SU-DHL-6 (cell line): ENCODE measurements at regions not wholly inside any gene's neighbourhood (a gene's known extent, or its start where the extent isn't known, plus 50 kb on each side); places are given as distances from the start of the nearest gene placed in this dataset.

Source experiments
- H2AFZ ChIP-seq: fragments of 200-600 bp; sonication (generic); 2 replicates; pipeline ENCODE4 v1.6.1; 2014; ENCODE audit warnings: low read depth, mild to moderate bottlenecking, moderate library complexity, mixed read lengths, antibody characterized with exemption, low read length; ENCODE audit not compliant: severe bottlenecking
- H3F3A ChIP-seq: fragments of 200-600 bp; shearing (Covaris generic); 2 replicates; pipeline ENCODE4 v1.6.0; 2016; ENCODE audit warnings: antibody characterized with exemption, mild to moderate bottlenecking; ENCODE audit not compliant: insufficient read depth
- H3K27ac ChIP-seq: fragments of 200-600 bp; sonication (generic); 2 replicates; pipeline ENCODE4 v1.5.1; 2016; ENCODE audit warnings: low read depth, mild to moderate bottlenecking, low read length, moderate library complexity, mixed read lengths
- H3K27me3 ChIP-seq: fragments of 200-600 bp; sonication (generic), shearing (Covaris generic); 2 replicates; pipeline ENCODE4 v1.6.0; 2014; ENCODE audit warnings: mild to moderate bottlenecking, low read length
- H3K36me3 ChIP-seq: fragments of 200-600 bp; sonication (generic); 2 replicates; pipeline ENCODE4 v1.6.1; 2014; ENCODE audit warnings: mild to moderate bottlenecking, low read length, mixed read lengths
- H3K4me2 ChIP-seq: fragments of 300-600, 200-600 bp; shearing (Covaris generic), sonication (generic); 2 replicates; pipeline ENCODE4 v1.6.0; 2014; ENCODE audit warnings: low read length, low read depth, mild to moderate bottlenecking; ENCODE audit not compliant: poor library complexity, severe bottlenecking
- H3K4me3 ChIP-seq: fragments of 200-600 bp; sonication (generic); 2 replicates; pipeline ENCODE4 v1.5.1; 2014; ENCODE audit warnings: antibody characterized with exemption, low read length, mild to moderate bottlenecking, mixed read lengths; ENCODE audit not compliant: insufficient read depth, poor library complexity, severe bottlenecking
- H3K79me2 ChIP-seq: fragments of 200-600 bp; sonication (generic); 2 replicates; pipeline ENCODE4 v1.6.1; 2014; ENCODE audit warnings: mild to moderate bottlenecking, low read length, moderate library complexity; ENCODE audit not compliant: insufficient read depth
- H3K9ac ChIP-seq: fragments of 200-600 bp; sonication (generic); 2 replicates; pipeline ENCODE4 v1.7.0; 2014; ENCODE audit warnings: mild to moderate bottlenecking, low read length
- H3K9me2 ChIP-seq: fragments of 200-600 bp; sonication (generic); replicated peaks from 2 replicates; pipeline ENCODE4 v1.6.1; 2014; ENCODE audit warnings: low read length; ENCODE audit not compliant: insufficient read depth
- H3K9me3 ChIP-seq: fragments of 200-600 bp; sonication (generic); 2 replicates; pipeline ENCODE4 v1.6.1; 2014; ENCODE audit warnings: low read length, mixed read lengths; ENCODE audit not compliant: insufficient read depth
- H4K20me1 ChIP-seq: fragments of 200-600 bp; sonication (generic); 2 replicates; pipeline ENCODE4 v1.6.1; 2014; ENCODE audit warnings: low read depth, mild to moderate bottlenecking, antibody characterized with exemption, low read length, moderate library complexity, mixed read lengths
- CTCF ChIP-seq: fragments of 200-600 bp; sonication (generic); IDR thresholded peaks from one replicate; pipeline ENCODE4 v1.5.1; 2017; ENCODE audit warnings: antibody characterized with exemption, mild to moderate bottlenecking, low read length, moderate library complexity; ENCODE audit not compliant: insufficient read depth, poor library complexity, severe bottlenecking
- EZH2phosphoT487 ChIP-seq: fragments of 200-600 bp; sonication (generic), shearing (Covaris generic); conservative IDR thresholded peaks from 2 replicates; pipeline ENCODE4 v1.6.1; 2018; ENCODE audit warnings: mild to moderate bottlenecking, antibody characterized with exemption, low read length, moderate library complexity, mixed read lengths

- no peaks in the 10 kb centered on the region for H3K79me2 ChIP-seq
- H3K9ac ChIP-seq, result no peak overlapping the region
- no peaks in the 10 kb centered on the region for H3K36me3 ChIP-seq
- no peak overlapping the region for H3K27ac ChIP-seq
- H3K9me3 ChIP-seq, result no peaks in the 10 kb centered on the region
- H4K20me1 ChIP-seq, result no peaks in the 10 kb centered on the region
- no peak overlapping the region for H3K4me3 ChIP-seq
- H3K9me2 ChIP-seq, result no peaks in the 10 kb centered on the region
- H3K4me2 ChIP-seq, result no peak overlapping the region
- no peaks in the 10 kb centered on the region for H3F3A ChIP-seq
- H3K27me3 ChIP-seq, result no peaks in the 10 kb centered on the region
- no peak overlapping the region for H2AFZ ChIP-seq
- TF ChIP-seq CTCF (no peak), EZH2phosphoT487 (no peak)
Measured at GRCh38 chr4:57989430-57989829, 879.2 kb upstream of the IGFBP7 start.

- no peaks in the 10 kb centered on the region for H3K27me3 ChIP-seq
- H3K9me2 ChIP-seq, result no peaks in the 10 kb centered on the region
- no peak overlapping the region for H3K9ac ChIP-seq
- H3F3A ChIP-seq, result no peaks in the 10 kb centered on the region
- H3K36me3 ChIP-seq, result no peaks in the 10 kb centered on the region
- H2AFZ ChIP-seq, result no peak overlapping the region
- H3K4me2 ChIP-seq, result no peak overlapping the region
- H3K4me3 ChIP-seq, result no peak overlapping the region
- H3K79me2 ChIP-seq, result no peaks in the 10 kb centered on the region
- no peaks in the 10 kb centered on the region for H4K20me1 ChIP-seq
- no peak for TF ChIP-seq EZH2phosphoT487
- TF ChIP-seq CTCF, result no peak
- H3K9me3 ChIP-seq, result no peaks in the 10 kb centered on the region
- no peak overlapping the region for H3K27ac ChIP-seq
Measured at GRCh38 chr4:57985161-57985560, 875.0 kb upstream of the IGFBP7 start.

GRCh38 chr4:57981123-57981522, 870.9 kb upstream of the IGFBP7 start:
- H3K9me2 ChIP-seq, result no peaks in the 10 kb centered on the region
- H3K4me3 ChIP-seq, result no peak overlapping the region
- no peaks in the 10 kb centered on the region for H3K27me3 ChIP-seq
- H3K4me2 ChIP-seq, result no peak overlapping the region
- H3K79me2 ChIP-seq, result no peaks in the 10 kb centered on the region
- H3F3A ChIP-seq, result no peaks in the 10 kb centered on the region; the same call in 1 of the 2 replicates
- H2AFZ ChIP-seq, result no peak overlapping the region
- H3K36me3 ChIP-seq, result no peaks in the 10 kb centered on the region
- no peaks in the 10 kb centered on the region for H4K20me1 ChIP-seq
- no peak overlapping the region for H3K27ac ChIP-seq
- TF ChIP-seq CTCF, result no peak
- no peak for TF ChIP-seq EZH2phosphoT487
- no peaks in the 10 kb centered on the region for H3K9me3 ChIP-seq
- H3K9ac ChIP-seq, result no peak overlapping the region
